Breast epithelium (tissue), 3 donors: ENCODE measurements at regions not wholly inside any gene's neighbourhood (a gene's known extent, or its start where the extent isn't known, plus 50 kb on each side); places are given as distances from the start of the nearest gene placed in this dataset.

Source experiments
- POLR2A ChIP-seq: fragments of 450-650 bp; IDR thresholded peaks from one replicate; pipeline ENCODE4 v1.6.1; 2016; ENCODE audit warnings: antibody characterized with exemption, mild to moderate bottlenecking, moderate library complexity
- POLR2AphosphoS5 ChIP-seq, 3 donors: sonication (generic); formaldehyde crosslinking; IDR thresholded peaks; one replicate each; pipeline ENCODE4 v1.6.1; 2017; ENCODE audit warnings: antibody characterized with exemption in 3 of 3
- TF ChIP-seq, protein P1 (sequence below), 3 donors: fragments of 450-650 bp; IDR thresholded peaks; one replicate each; pipeline ENCODE4 v1.5.1; 2016 to 2017; ENCODE audit warnings: antibody characterized with exemption in 3 of 3, mild to moderate bottlenecking in 3 of 3, moderate library complexity in 3 of 3

DNA sequence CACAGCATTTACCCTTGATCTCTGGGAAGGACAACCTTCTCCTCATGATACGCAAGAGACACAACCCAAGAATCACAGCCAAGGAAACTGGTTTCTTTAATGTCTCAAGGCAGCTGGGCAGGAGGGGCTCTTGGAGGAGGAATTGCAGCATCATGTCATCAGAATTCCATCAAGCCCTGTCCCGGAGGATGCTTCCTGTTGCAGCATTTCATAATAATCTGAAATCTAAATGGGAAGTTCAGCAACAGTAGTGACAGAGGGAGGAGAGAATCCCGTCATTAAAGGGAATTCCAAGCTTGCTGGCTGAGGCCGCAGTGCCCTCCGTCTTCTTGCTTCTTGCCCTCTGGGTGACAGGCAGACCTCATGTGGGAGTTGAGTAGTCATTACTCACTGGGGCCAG, 192.7 kb downstream of the TENT4A start:
- no peak for TF ChIP-seq POLR2AphosphoS5 (IDR thresholded peaks at IDR 0.05)
- TF ChIP-seq POLR2A = no peak
- TF ChIP-seq, protein P1, sequence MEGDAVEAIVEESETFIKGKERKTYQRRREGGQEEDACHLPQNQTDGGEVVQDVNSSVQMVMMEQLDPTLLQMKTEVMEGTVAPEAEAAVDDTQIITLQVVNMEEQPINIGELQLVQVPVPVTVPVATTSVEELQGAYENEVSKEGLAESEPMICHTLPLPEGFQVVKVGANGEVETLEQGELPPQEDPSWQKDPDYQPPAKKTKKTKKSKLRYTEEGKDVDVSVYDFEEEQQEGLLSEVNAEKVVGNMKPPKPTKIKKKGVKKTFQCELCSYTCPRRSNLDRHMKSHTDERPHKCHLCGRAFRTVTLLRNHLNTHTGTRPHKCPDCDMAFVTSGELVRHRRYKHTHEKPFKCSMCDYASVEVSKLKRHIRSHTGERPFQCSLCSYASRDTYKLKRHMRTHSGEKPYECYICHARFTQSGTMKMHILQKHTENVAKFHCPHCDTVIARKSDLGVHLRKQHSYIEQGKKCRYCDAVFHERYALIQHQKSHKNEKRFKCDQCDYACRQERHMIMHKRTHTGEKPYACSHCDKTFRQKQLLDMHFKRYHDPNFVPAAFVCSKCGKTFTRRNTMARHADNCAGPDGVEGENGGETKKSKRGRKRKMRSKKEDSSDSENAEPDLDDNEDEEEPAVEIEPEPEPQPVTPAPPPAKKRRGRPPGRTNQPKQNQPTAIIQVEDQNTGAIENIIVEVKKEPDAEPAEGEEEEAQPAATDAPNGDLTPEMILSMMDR (IDR thresholded peaks at IDR 0.05) = no peak
